HPDE6-E6E7 (cell line): ENCODE measurements at regions not wholly inside any gene's neighbourhood (a gene's known extent, or its start where the extent isn't known, plus 50 kb on each side); places are given as distances from the start of the nearest gene placed in this dataset.
"Not testable (repeated sequence)": the region's sequence is repeated elsewhere in the genome, so short reads cannot be mapped to it uniquely, and the experiment has no call there.

ENCODE experiments used
- DNase-seq: peaks from one replicate; pipeline ENCODE4 v3.0.0; 2011; ENCODE audit warnings: missing footprints; ENCODE audit errors: extremely low spot score

DNA sequence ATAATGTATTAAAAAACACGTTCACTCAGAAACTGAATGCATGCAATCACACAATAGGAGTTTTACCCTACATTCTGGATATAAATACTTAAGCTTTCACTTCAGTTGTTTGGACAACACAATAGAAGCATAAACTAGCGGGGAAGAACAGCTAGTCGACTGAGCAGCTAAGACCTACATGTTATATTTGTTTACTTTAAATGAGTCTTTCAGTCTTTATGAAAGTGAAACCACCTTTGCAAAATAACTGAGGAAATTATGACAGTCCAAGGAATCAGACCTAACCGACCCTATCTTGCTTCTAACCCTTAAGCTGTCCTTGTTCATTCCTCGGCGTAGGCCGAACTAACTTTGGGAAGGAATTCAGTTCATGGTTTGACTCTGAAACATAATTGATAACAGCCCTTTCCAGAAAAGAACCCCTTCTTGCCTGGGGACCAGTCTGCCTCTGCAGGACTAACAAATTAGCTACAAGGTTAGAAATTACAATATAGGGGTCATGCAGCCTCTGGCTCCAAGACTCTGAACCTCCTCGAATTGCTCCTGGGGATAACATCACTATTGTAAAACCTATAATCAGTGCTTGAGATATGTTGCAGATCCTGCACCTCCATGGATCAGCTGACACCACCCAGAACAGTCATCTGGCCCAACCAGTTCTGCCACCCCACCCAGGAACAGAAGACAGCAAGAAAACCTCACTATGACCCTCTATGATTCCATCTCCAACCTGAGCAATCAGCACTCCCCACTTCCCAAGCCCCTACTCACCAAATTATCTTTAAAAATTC is 185.1 kb upstream of the KLF6 start:
- DNase-seq, result no peak

DNA sequence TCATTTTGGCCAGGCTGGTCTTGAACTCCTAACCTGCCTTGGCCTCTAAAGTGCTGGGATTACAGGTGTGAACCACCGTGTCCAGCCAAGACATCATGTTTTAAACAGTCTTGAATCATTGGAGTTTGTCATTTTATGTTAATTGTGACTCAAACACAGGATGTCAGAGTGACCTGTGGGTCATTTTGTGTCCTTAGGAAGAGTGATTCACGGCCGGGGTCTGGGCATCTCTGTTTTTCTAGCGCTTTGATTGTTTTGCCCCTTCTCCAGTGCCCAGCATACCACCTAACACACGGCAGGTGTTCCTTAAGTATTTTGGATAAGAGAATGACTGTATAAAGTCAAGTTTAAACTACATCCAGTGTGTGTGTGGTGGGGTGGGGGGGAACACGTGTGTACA is 183.7 kb upstream of the KLF6 start:
- DNase-seq, result no peak

DNA sequence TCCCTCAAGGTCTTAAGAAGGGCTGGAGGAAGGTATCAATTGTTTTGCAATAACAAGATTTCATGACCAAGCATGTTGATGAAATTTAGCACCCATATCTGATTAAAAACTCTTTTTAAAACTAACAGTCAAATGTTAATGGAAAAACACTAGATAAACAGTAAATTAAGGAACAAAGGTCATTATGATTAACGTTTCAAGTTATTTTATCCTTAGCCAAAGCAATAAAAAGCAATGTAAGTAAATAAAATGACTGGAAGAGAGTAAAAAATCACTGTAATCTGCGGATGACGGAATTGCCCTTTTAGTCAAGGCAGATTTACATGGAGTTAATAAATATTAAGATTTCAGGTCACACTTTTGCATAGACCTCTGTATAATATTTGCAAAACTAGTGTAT is 179.5 kb upstream of the KLF6 start:
- no peak for DNase-seq

GRCh38 chr10:3963191-3963673 is 178.2 kb upstream of the KLF6 start:
- DNase-seq, result no peak

DNA sequence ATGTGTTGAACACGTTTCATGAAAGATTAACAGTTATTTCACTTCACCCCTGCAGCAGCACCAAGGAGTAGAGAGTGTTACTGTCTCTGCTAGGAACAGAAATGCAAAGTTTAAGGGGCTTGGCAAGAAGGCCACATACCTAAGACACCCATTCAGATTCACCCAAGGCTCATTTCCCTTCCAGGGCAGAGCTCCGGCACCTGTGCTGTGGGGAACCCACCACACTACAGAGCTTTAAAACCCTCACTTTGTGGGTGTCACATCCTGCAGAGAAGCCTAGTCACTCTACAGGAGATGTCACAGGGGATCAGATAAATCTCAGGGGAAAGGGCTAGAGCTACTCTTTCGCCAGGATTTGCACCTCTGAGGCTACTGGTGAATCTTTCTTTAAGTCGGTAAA is 176.1 kb upstream of the KLF6 start:
- no peak for DNase-seq

DNA sequence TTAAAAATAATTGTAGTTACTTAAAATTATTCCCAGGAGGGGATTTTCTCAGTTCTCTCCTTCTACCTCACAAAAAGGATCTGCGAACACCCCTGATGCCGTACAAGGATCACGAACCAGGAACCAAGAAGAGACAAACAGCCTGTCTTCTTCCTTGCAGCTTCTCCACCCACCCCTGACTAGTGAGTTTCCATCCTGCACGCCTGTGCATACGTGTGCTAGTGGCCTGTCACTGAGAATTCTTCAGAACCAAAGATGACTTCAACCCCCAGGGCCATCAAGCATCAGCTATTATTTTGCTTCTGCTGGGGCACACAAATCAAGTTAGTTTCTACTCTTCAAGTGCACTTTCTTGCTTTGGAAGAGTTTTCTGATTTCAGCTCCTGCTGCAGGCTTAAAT is 175.5 kb upstream of the KLF6 start:
- DNase-seq, result no peak

- no peak for DNase-seq
Measured at GRCh38 chr10:3959370-3960325, 174.6 kb upstream of the KLF6 start.

GRCh38 chr10:3958472-3958996 is 173.5 kb upstream of the KLF6 start:
- DNase-seq, result no peak

DNA sequence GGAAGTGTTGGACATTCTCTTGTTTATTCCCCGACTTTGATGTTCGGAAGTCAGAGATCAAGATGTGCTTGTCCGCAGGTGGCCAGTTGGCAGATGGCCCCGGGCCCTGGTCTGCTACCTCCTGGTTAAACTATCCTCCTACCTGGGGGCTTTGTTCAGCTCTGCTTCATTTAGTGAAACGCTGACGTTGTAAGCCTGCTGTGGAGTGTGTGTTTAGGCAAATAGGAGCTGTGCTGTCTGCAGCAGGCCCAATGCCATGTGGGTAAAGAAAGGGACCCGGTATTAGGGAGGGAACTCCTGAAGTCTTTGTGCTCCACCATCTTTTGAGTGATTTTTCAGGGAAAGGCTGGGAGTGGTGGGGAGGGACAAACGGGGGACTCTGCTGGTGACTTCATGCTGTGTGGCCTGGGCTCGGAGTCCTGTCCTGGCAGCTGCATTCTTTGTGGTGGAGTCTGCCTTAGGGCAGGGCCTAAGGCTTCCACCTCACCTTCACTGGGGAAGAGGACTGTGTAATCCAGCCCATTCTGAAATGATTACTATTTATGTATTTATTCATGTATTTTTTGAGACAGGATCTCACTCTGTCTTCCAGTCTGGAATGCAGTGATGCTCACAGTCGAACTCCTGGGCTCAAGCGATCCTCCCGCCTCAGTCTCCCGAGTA is 171.1 kb upstream of the KLF6 start:
- no peak for DNase-seq

GRCh38 chr10:3955493-3955892 is 170.5 kb upstream of the KLF6 start:
- DNase-seq, result no peak

- DNase-seq, result no peak
Measured at GRCh38 chr10:3954615-3955014, 169.6 kb upstream of the KLF6 start.

DNA sequence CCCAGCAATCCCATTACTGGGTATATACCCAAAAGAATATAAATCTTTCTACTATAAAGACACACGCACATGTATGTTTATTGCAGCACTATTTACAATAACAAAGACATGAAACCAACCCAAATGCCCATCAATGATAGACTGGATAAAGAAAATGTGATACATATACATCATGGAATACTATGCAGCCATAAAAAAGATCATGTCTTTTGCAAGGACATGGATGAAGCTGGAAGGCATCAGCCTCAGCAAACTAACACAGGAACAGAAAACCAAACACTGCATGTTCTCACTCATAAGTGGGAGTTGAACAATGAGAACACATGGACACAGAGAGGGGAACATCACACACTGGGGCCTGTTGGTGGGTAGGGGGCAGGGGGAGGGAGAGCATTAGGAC is 169.0 kb upstream of the KLF6 start:
- not testable (repeated sequence) for DNase-seq

- no peak for DNase-seq
Measured at GRCh38 chr10:3951993-3952392, 167.0 kb upstream of the KLF6 start.

DNA sequence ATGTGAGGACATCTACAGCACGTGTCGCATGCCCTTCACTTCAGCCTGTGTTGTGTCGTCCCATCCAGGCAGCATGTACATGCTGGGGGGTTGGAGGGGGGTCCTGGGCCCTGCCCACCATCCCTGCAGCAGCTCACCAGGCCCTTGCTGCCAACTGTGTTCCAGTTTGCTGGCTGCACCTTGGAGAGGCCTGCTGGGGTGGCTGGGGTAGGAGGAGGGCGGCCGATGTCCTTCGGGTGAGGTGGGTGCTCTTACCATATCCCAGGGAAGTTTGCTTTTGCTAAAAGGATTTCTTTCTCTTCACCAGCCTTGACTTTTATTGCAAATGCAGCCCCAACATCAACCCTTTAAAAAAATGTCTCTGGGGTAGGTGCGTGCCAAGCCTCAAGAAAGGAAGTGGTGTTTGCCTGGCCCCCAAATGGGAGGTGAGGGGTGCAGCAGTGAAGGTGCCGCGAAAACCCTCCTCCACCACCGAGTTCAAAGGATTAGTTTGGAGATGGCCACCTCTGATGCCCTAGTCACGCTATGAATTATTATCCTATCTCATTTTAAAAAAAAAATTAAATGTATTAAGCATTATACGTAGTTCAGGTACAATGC is 165.8 kb upstream of the KLF6 start:
- no peak for DNase-seq

- no peak for DNase-seq
Measured at GRCh38 chr10:3949711-3950110, 164.7 kb upstream of the KLF6 start.

- no peak for DNase-seq
Measured at GRCh38 chr10:3948843-3949242, 163.8 kb upstream of the KLF6 start.

GRCh38 chr10:3946234-3947229 is 161.5 kb upstream of the KLF6 start:
- no peak for DNase-seq

DNA sequence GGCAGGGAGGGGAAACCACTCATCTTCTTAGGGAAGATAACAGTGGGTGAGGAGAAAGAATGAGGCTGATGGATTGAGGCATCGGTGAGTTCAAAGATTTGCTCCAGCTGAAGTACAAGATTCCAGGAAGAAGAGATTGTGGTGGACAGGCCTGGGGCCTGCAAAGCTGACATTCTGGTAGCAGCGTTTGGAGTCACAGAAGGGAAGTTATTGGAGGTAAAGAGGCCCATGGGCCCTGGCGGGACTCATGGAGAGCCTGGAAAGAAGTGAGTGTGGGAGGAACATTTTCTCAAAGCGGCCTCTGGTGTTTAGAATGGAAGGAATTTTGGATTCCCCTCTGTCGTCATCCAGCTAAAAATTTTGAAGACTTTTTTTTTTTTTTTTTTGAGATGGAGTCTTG is 160.0 kb upstream of the KLF6 start:
- DNase-seq, result no peak

DNA sequence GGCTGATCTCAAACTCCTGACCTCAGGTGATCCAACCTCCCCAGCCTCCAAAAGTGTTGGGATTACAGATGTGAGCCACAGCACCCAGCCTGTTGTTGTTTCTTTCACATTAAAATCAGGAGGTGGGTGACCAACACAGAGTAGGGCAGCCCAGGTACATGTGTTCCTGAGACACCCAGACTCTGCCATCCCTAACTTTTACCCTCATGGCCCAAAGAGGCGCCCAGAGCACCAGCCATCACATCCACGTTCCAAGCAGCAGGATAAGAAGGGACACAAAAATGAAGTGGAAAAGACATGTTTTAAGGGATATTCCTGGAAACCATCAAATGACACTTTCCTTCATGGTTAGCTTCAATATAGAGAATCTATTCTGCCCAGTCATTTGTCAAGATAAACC is 159.6 kb upstream of the KLF6 start:
- no peak for DNase-seq

- DNase-seq, result no peak
Measured at GRCh38 chr10:3943695-3944257, 158.8 kb upstream of the KLF6 start.
